ENCODE measurements at regions not wholly inside any gene's neighbourhood (a gene's known extent, or its start where the extent isn't known, plus 50 kb on each side); places are given as distances from the start of the nearest gene placed in this dataset.
"Not testable (repeated sequence)": the region's sequence is repeated elsewhere in the genome, so short reads cannot be mapped to it uniquely, and the experiment has no call there.

DNA sequence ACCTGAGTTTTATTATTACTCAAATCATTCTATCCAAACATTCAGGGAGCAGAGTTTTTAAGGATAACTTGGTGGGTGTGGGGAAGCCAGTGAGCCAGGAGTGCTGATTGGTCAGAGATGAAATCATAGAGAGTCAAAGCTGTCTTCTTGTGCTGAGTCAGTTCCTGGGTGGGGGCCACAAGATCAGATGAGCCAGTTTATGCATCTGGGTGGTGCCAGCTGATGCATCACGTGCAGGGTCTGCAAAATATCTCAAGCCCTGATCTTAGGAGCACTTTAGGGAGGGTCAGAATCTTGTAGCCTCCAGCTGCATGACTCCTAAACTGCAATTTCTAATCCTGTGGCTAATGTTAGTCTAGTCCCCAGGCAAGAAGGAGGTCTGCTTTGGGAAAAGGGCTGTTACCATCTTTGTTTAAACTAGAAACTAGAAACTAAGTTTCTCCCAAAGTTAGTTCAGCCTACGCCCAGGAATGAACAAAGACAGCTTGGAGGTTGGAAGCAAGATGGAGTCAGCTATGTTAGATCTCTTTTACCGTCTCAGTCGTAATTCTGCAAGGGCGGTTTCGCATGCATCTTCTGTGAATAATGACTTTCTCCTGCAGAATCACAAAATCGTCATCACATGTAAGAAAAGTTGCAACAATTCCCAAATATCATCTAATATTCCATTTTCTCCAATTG lies 97.5 kb downstream of the ZNF664 start:
- DNase-seq, result not testable (repeated sequence)

DNA sequence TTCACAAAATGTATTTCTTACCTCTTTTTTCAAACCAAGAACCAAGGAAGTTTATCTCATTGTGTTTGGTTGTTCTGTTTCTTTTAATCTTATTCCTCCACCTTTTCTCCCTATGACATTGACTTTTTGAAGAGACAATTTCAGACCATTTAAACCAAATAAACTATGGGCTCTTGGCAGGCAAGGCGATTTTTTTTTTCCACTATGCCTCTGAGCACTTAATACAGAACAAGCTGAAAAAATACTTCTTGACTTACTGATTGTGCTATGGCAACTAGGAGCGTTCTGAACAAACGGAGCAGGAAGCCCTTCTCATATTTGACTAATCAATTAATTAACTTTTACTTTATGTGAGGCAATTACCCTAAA lies 98.0 kb downstream of the ZNF664 start:
- peak; percentile 16 for DNase-seq

GRCh38 chr12:124073356-124074035 lies 100.5 kb downstream of the ZNF664 start:
- DNase-seq, result no peak

- no peak for DNase-seq
These were observed 102.8 kb downstream of the ZNF664 start for GRCh38 chr12:124075841-124076240.

GRCh38 chr12:124077701-124078100 lies 104.7 kb downstream of the ZNF664 start:
- DNase-seq, result no peak

- no peak for DNase-seq
These were observed 105.8 kb downstream of the ZNF664 start for GRCh38 chr12:124078800-124079199.

- no peak for DNase-seq
These were observed 107.6 kb downstream of the ZNF664 start for GRCh38 chr12:124080649-124081048.

- DNase-seq, result no peak
These were observed 109.0 kb downstream of the ZNF664 start for GRCh38 chr12:124082012-124082411.

DNA sequence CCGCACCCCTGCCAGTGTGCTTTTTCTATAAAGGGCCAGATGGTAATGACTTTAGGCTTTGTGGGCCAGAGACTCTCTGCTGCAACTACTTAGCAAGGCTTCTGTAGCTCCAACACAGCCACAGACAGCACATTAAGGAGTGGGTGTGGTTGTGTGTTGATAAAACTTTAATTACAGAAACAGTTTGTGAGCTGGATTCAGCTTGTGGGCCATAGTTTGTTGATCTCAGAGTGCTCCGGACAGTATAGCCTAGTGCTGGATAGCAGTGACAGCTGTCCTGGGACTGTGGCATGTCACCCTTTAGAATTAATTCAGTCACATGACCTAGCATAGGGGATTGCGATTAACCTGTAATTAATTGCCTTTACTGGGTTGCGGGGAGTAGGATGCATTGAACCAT lies 109.7 kb downstream of the ZNF664 start:
- no peak for DNase-seq

DNA sequence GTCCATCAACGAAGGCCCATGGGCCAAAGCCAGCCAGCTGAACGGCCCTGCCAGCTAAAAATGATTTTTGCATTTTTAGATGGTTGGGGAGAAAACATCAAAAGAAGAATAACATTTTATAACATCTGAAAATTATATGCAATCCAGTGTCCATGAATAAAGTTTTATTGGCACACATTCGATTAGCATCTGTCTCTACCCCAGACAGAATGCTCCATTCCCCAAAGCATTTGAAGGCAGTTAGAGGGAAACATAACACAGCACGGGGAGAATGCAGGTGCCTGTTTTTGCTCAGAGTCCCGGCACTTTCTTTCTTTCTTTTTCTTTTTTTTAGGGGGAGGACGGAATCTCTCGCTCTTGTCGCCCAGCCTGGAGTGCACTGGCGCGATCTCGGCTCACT lies 110.7 kb downstream of the ZNF664 start:
- DNase-seq, result no peak

DNA sequence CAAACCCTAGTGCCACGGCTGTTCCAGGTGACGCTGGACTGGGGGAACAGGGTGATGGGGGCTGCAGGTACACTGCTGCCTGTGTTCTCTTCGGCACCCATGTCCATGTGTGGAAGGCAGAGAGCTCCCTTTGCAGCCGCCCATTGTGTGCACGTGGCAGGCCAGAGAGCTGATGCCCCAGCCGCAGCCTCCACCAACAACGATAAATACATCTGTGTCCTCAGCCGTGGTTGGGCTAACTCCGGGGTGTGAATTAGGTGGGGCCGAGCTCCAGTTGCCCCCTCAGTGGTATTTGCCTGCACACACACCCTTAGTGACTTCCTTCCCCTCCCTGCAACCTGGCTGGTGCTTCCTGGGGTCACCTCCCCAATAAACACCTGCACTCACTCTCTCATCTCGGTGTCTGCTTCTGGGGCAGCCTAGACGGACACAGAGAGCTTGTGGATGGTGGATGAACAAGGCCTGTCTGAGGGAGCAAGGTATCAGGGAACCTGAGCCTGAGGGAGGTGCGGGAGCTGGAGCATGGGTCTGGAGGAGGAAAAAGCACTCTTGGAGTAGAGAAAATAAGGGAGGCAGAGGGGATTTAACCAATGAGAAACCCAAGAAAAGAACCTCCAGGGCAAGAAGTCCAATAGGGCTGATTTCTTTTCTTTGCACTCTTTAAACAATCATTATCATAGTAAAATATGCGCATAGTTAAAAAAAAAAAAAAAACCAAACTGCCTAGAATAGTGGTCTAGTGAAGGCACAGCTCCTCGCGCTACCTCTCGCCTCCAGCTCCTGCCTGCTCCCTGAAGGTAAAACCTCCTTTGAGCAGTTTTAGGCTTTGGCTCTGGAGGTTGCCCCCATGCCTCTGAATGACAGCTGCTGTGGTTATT lies 112.6 kb downstream of the ZNF664 start:
- no peak for DNase-seq

- no peak for DNase-seq
These were observed 113.4 kb downstream of the ZNF664 start for GRCh38 chr12:124086299-124086898.

- DNase-seq, result peak; percentile 60
These were observed 114.4 kb downstream of the ZNF664 start for GRCh38 chr12:124087266-124088051.

DNA sequence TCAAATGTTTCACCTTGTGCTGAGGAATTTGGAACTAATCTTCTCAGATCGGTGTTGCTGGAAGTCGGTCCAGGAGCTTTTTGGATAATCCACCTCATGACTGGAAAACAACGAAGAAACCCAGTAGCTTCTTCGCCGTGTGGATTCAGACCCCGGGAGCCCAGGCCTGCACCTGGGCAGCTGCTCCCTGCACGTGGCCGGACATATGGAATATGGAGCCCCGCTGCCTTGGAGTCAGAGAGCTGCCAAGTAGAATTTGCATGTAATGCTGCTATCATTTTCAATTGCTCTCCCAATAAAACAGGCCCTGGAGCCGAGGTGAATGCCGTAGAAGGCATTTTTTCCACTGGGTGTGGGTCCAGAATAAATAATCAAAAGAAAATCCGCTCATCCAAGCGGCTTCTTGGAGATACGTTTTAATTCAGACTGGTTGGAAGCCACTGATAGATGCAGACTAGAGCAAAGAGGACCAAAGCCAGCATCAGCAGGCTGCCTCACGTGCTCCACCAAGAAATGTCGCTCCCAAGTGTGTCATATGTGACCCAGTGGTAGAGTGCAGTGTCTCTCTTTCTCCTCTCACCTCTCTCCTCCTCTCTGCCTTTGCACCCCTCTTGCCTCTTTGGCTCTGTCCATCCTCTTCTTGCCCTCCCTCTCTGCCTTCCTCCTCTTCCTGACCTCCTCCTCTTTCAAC lies 115.3 kb downstream of the ZNF664 start:
- DNase-seq, result peak; percentile 54

- not testable (repeated sequence) for DNase-seq
These were observed 116.3 kb downstream of the ZNF664 start for GRCh38 chr12:124089181-124089914.

- no peak for DNase-seq
These were observed 118.8 kb downstream of the ZNF664 start for GRCh38 chr12:124091835-124092234.

GRCh38 chr12:124092532-124092931 lies 119.5 kb downstream of the ZNF664 start:
- DNase-seq, result not testable (repeated sequence)

DNA sequence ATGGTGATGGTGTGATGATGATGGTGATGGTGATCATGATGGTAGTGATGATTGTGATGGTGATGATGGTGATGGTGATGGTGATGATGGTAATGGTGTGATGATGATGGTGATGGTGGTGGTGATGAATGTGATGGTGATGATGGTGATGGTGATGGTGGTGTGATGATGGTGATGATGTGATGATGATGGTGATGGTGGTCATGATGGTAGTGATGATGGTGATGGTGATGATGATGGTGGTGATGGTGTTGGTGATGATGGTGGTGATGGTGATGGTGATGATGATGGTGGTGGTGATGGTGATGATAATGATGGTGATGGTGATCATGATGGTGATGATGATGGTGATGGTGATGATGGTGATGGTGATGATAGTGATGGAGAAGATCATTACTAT lies 120.3 kb downstream of the ZNF664 start:
- DNase-seq, result no peak

GRCh38 chr12:124094188-124094587 lies 121.2 kb downstream of the ZNF664 start:
- no peak for DNase-seq

DNA sequence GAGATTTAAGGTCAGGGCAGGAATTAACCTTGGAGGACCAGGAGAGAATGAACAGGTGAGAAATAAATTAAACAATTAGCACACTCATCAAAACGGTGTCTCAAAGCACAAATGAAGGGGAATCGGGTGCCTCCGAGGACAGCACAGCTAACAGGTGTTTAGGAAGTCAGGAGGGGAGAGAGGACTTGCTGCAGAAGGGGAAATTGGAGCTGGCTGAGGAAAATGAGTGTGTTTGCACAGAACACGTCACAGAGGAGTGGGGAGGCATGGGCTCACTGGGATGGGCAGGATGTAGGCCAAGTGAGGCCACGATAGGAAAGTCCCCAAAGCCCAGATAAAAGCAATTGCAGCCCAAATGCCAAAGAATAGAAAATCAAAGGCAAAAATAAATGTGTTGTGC lies 121.7 kb downstream of the ZNF664 start:
- DNase-seq, result no peak
